ENCODE measurements at regions not wholly inside any gene's neighbourhood (a gene's known extent, or its start where the extent isn't known, plus 50 kb on each side); places are given as distances from the start of the nearest gene placed in this dataset.

GRCh38 chr6:138550346-138550767, 51.1 kb upstream of the NHSL1 start:
- H3K4me1 Mint-ChIP-seq, result peaks cover 6 to 17% of the 10 kb centered on the region in 2 donors
- no peak overlapping the region for H3K4me3 Mint-ChIP-seq
- H3K9me3 Mint-ChIP-seq, result no peaks in the 10 kb centered on the region
- H3K27me3 Mint-ChIP-seq, result peaks cover 6 to 7% of the 10 kb centered on the region in 2 donors
- DNase-seq (no peak), ATAC-seq (replicated peaks) (no peak)
- H3K27ac Mint-ChIP-seq, result no peak overlapping the region
- no peaks in the 10 kb centered on the region for H3K36me3 Mint-ChIP-seq

GRCh38 chr6:138554146-138554545, 54.9 kb upstream of the NHSL1 start:
- DNase-seq, result no peak
- no peaks in the 10 kb centered on the region for H3K27me3 Mint-ChIP-seq
- ATAC-seq (replicated peaks), result peak; percentile 65 to 75
- H3K4me1 Mint-ChIP-seq, result peaks cover 6 to 21% of the 10 kb centered on the region in 2 donors
- no peak overlapping the region for H3K4me3 Mint-ChIP-seq
- H3K36me3 Mint-ChIP-seq, result no peaks in the 10 kb centered on the region
- no peak overlapping the region for H3K27ac Mint-ChIP-seq
- H3K9me3 Mint-ChIP-seq, result no peaks in the 10 kb centered on the region

- no peak overlapping the region for H3K27ac Mint-ChIP-seq
- no peaks in the 10 kb centered on the region for H3K27me3 Mint-ChIP-seq
- no peaks in the 10 kb centered on the region for H3K9me3 Mint-ChIP-seq
- DNase-seq, result no peak
- H3K36me3 Mint-ChIP-seq, result no peaks in the 10 kb centered on the region
- peaks cover 6 to 21% of the 10 kb centered on the region in 2 donors for H3K4me1 Mint-ChIP-seq
- peak; percentile 36 to 50 for ATAC-seq (replicated peaks)
- H3K4me3 Mint-ChIP-seq, result no peak overlapping the region
Observed at GRCh38 chr6:138555421-138555988, 56.2 kb upstream of the NHSL1 start.

GRCh38 chr6:138557147-138557546, 57.9 kb upstream of the NHSL1 start:
- Mint-ChIP-seq H3K4me1 (peaks cover 6 to 21% of the 10 kb centered on the region in 2 donors), H3K27ac (no peak overlapping the region), H3K4me3 (no peak overlapping the region), H3K27me3 (peaks cover 0 to 6% of the 10 kb centered on the region in 2 donors), H3K9me3 (no peaks in the 10 kb centered on the region), H3K36me3 (no peaks in the 10 kb centered on the region)
- DNase-seq (no peak), ATAC-seq (replicated peaks) (no peak)

GRCh38 chr6:138559143-138559542, 59.8 kb upstream of the NHSL1 start:
- ATAC-seq (replicated peaks) (no peak), DNase-seq (no peak)
- H3K27ac Mint-ChIP-seq, result no peak overlapping the region
- no peaks in the 10 kb centered on the region for H3K9me3 Mint-ChIP-seq
- H3K4me1 Mint-ChIP-seq, result peaks cover 6 to 15% of the 10 kb centered on the region in 2 donors
- peaks cover 0 to 6% of the 10 kb centered on the region in 2 donors for H3K27me3 Mint-ChIP-seq
- H3K36me3 Mint-ChIP-seq, result no peaks in the 10 kb centered on the region
- H3K4me3 Mint-ChIP-seq, result no peak overlapping the region

- no peak for ATAC-seq (replicated peaks)
- DNase-seq, result no peak
- Mint-ChIP-seq H3K9me3 (no peaks in the 10 kb centered on the region), H3K27me3 (peaks cover 0 to 6% of the 10 kb centered on the region in 2 donors), H3K36me3 (no peaks in the 10 kb centered on the region), H3K27ac (no peak overlapping the region), H3K4me1 (peaks cover 0 to 5% of the 10 kb centered on the region in 2 donors), H3K4me3 (no peak overlapping the region)
Observed at GRCh38 chr6:138560130-138560860, 61.0 kb upstream of the NHSL1 start.

GRCh38 chr6:138562691-138563090, 63.4 kb upstream of the NHSL1 start:
- Mint-ChIP-seq H3K4me1 (no peaks in the 10 kb centered on the region), H3K36me3 (no peaks in the 10 kb centered on the region), H3K27me3 (peaks cover 0 to 6% of the 10 kb centered on the region in 2 donors), H3K27ac (no peak overlapping the region), H3K9me3 (no peaks in the 10 kb centered on the region), H3K4me3 (no peak overlapping the region)
- ATAC-seq (replicated peaks) (no peak), DNase-seq (no peak)

GRCh38 chr6:138563231-138563630, 63.9 kb upstream of the NHSL1 start:
- H3K36me3 Mint-ChIP-seq, result no peaks in the 10 kb centered on the region
- H3K4me1 Mint-ChIP-seq, result no peaks in the 10 kb centered on the region
- no peak for DNase-seq
- no peak for ATAC-seq (replicated peaks)
- H3K27ac Mint-ChIP-seq, result no peak overlapping the region
- no peak overlapping the region for H3K4me3 Mint-ChIP-seq
- peaks cover 0 to 6% of the 10 kb centered on the region in 2 donors for H3K27me3 Mint-ChIP-seq
- H3K9me3 Mint-ChIP-seq, result no peaks in the 10 kb centered on the region

- Mint-ChIP-seq H3K4me3 (no peak overlapping the region), H3K4me1 (no peaks in the 10 kb centered on the region), H3K36me3 (no peaks in the 10 kb centered on the region), H3K27ac (no peak overlapping the region), H3K9me3 (no peaks in the 10 kb centered on the region), H3K27me3 (peaks cover 0 to 6% of the 10 kb centered on the region in 2 donors)
- no peak for ATAC-seq (replicated peaks)
- no peak for DNase-seq
Observed at GRCh38 chr6:138563650-138564049, 64.4 kb upstream of the NHSL1 start.

GRCh38 chr6:138564170-138564721, 65.0 kb upstream of the NHSL1 start:
- no peaks in the 10 kb centered on the region for H3K4me1 Mint-ChIP-seq
- no peak overlapping the region for H3K4me3 Mint-ChIP-seq
- DNase-seq (no peak), ATAC-seq (replicated peaks) (no peak)
- H3K27ac Mint-ChIP-seq, result no peak overlapping the region
- H3K27me3 Mint-ChIP-seq, result peaks cover 0 to 6% of the 10 kb centered on the region in 2 donors
- no peaks in the 10 kb centered on the region for H3K36me3 Mint-ChIP-seq
- H3K9me3 Mint-ChIP-seq, result no peaks in the 10 kb centered on the region

GRCh38 chr6:138567052-138567451, 67.8 kb upstream of the NHSL1 start:
- no peaks in the 10 kb centered on the region for H3K27me3 Mint-ChIP-seq

GRCh38 chr6:138568997-138569396, 69.7 kb upstream of the NHSL1 start:
- peaks cover 3 to 9% of the 10 kb centered on the region in 2 donors for H3K27me3 Mint-ChIP-seq

More at GRCh38 chr6:138567052-138567451, 67.8 kb upstream of the NHSL1 start:
- Mint-ChIP-seq H3K36me3 (no peaks in the 10 kb centered on the region), H3K27ac (no peak overlapping the region), H3K9me3 (no peaks in the 10 kb centered on the region), H3K4me3 (no peak overlapping the region), H3K4me1 (peaks cover 0 to 4% of the 10 kb centered on the region in 2 donors)
- no peak for DNase-seq
- no peak for ATAC-seq (replicated peaks)

GRCh38 chr6:138569554-138569953, 70.3 kb upstream of the NHSL1 start:
- H3K4me3 Mint-ChIP-seq, result no peak overlapping the region
- peaks cover 3 to 9% of the 10 kb centered on the region in 2 donors for H3K27me3 Mint-ChIP-seq
- H3K9me3 Mint-ChIP-seq, result no peaks in the 10 kb centered on the region
- ATAC-seq (replicated peaks) (no peak), DNase-seq (no peak)
- peaks cover 4 to 6% of the 10 kb centered on the region in 2 donors for H3K4me1 Mint-ChIP-seq
- no peaks in the 10 kb centered on the region for H3K36me3 Mint-ChIP-seq
- H3K27ac Mint-ChIP-seq, result no peak overlapping the region

More at GRCh38 chr6:138568997-138569396, 69.7 kb upstream of the NHSL1 start:
- Mint-ChIP-seq H3K27ac (no peak overlapping the region), H3K4me1 (peaks cover 4 to 6% of the 10 kb centered on the region in 2 donors), H3K36me3 (no peaks in the 10 kb centered on the region), H3K4me3 (no peak overlapping the region), H3K9me3 (no peaks in the 10 kb centered on the region)
- no peak for DNase-seq
- ATAC-seq (replicated peaks), result no peak

GRCh38 chr6:138569970-138570724, 70.9 kb upstream of the NHSL1 start:
- DNase-seq (no peak), ATAC-seq (replicated peaks) (peak; percentile 16 to 39)
- Mint-ChIP-seq H3K27me3 (peaks cover 3 to 9% of the 10 kb centered on the region in 2 donors), H3K36me3 (no peaks in the 10 kb centered on the region), H3K9me3 (no peaks in the 10 kb centered on the region), H3K4me1 (peaks cover 4 to 6% of the 10 kb centered on the region in 2 donors), H3K27ac (no peak overlapping the region), H3K4me3 (no peak overlapping the region)

Data from stimulated activated naive B cell treated with anti-CD40 and anti-IgM and Interleukin-4, amounts not matched to agents 10 μg/mL and 1 μg/mL and 100 μg/mL, for 72 hours (primary cell).